GM12873 (cell line): ENCODE measurements at regions not wholly inside any gene's neighbourhood (a gene's known extent, or its start where the extent isn't known, plus 50 kb on each side); places are given as distances from the start of the nearest gene placed in this dataset.

Experiments used
- CTCF ChIP-seq: IDR thresholded peaks from 2 replicates; pipeline ENCODE4 v1.5.1; 2012; ENCODE audit warnings: low read depth, mild to moderate bottlenecking, moderate library complexity, low read length, control low read depth; ENCODE audit not compliant: insufficient read depth; ENCODE audit errors: missing control alignments

- TF ChIP-seq CTCF, result no peak
Measured at GRCh38 chrX:145631461-145631951, 186.1 kb upstream of the SLITRK2 start.

- no peak for TF ChIP-seq CTCF
Measured at GRCh38 chrX:145654486-145654885, 163.1 kb upstream of the SLITRK2 start.

GRCh38 chrX:145673841-145674240 is 143.8 kb upstream of the SLITRK2 start:
- TF ChIP-seq CTCF, result no peak

- TF ChIP-seq CTCF, result no peak
Measured at GRCh38 chrX:145677109-145677817, 140.4 kb upstream of the SLITRK2 start.

GRCh38 chrX:145682518-145683298 is 134.9 kb upstream of the SLITRK2 start:
- TF ChIP-seq CTCF, result no peak

GRCh38 chrX:145687146-145687545 is 130.5 kb upstream of the SLITRK2 start:
- no peak for TF ChIP-seq CTCF

GRCh38 chrX:145687707-145688106 is 129.9 kb upstream of the SLITRK2 start:
- TF ChIP-seq CTCF, result no peak
